T-helper 1 cell treated with Interleukin-12 subunit alpha and Interleukin-12 subunit beta and Interleukin-4 antibody, amounts not matched to agents 30 μg/mL and 1 μg/mL, for 36 hours (primary cell): ENCODE measurements at regions not wholly inside any gene's neighbourhood (a gene's known extent, or its start where the extent isn't known, plus 50 kb on each side); places are given as distances from the start of the nearest gene placed in this dataset.
"Not testable (repeated sequence)": the region's sequence is repeated elsewhere in the genome, so short reads cannot be mapped to it uniquely, and the experiment has no call there.

Experiments used
- H3K27ac Mint-ChIP-seq: one replicate; pipeline ENCODE4 v1.8.0; 2021; ENCODE audit warnings: mild to moderate bottlenecking, mixed read lengths
- H3K27me3 Mint-ChIP-seq: one replicate; pipeline ENCODE4 v1.8.0; 2021; ENCODE audit warnings: low read depth, mixed read lengths
- H3K36me3 Mint-ChIP-seq: one replicate; pipeline ENCODE4 v1.8.0; 2021; ENCODE audit warnings: low read depth, mixed read lengths
- H3K4me1 Mint-ChIP-seq: one replicate; pipeline ENCODE4 v1.8.0; 2021; ENCODE audit warnings: low read depth, mixed read lengths
- H3K4me3 Mint-ChIP-seq: one replicate; pipeline ENCODE4 v1.8.0; 2021; ENCODE audit warnings: mild to moderate bottlenecking, moderate library complexity, mixed read lengths
- H3K9me3 Mint-ChIP-seq: one replicate; pipeline ENCODE4 v1.8.0; 2021; ENCODE audit warnings: mixed read lengths

DNA sequence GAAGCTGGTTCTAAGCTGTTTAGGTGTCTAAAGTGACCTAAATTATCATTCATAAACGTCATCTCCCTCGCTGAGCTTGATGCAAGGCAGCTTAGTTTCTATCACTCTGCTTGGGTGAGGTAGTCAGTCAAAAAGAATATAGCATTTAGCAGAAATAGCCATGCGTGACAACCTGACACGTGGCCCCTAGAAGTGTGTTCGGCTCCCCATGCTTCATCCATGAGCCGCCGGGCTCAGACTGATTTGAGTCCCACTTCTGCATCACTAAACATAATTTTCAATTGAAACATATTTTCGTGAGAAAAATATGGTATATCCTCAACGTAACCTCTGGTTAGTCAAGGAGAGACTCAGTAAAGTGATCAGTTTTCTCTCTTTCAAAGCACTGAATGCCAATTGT lies 459.8 kb downstream of the IRS2 start:
- no peaks in the 10 kb centered on the region for H3K9me3 Mint-ChIP-seq
- H3K4me3 Mint-ChIP-seq, result no peak overlapping the region
- no peaks in the 10 kb centered on the region for H3K4me1 Mint-ChIP-seq
- H3K36me3 Mint-ChIP-seq, result no peaks in the 10 kb centered on the region
- no peak overlapping the region for H3K27ac Mint-ChIP-seq
- H3K27me3 Mint-ChIP-seq, result no peaks in the 10 kb centered on the region

DNA sequence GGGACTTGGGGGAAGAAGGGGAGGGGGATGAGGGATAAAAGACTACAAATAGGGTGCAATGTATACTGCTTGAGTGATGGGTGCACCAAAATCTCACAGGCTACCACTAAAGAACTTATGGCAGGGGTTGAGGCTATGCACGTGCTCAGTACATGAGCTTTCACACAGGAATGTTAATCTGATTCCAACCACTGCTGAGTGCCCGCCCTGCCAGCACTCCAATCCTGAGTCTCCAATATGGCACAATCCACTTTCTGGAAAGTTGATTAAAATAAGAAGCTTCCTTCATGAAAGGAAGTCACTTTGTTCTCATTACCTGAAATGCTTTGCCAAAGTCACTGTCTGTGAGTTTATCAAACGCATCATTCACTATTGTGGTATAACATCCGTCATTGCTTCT lies 463.0 kb downstream of the IRS2 start:
- no peaks in the 10 kb centered on the region for H3K36me3 Mint-ChIP-seq
- H3K4me3 Mint-ChIP-seq, result no peak overlapping the region
- H3K9me3 Mint-ChIP-seq, result peaks cover 7% of the 10 kb centered on the region
- H3K27me3 Mint-ChIP-seq, result no peaks in the 10 kb centered on the region
- H3K4me1 Mint-ChIP-seq, result no peaks in the 10 kb centered on the region
- H3K27ac Mint-ChIP-seq, result no peak overlapping the region

DNA sequence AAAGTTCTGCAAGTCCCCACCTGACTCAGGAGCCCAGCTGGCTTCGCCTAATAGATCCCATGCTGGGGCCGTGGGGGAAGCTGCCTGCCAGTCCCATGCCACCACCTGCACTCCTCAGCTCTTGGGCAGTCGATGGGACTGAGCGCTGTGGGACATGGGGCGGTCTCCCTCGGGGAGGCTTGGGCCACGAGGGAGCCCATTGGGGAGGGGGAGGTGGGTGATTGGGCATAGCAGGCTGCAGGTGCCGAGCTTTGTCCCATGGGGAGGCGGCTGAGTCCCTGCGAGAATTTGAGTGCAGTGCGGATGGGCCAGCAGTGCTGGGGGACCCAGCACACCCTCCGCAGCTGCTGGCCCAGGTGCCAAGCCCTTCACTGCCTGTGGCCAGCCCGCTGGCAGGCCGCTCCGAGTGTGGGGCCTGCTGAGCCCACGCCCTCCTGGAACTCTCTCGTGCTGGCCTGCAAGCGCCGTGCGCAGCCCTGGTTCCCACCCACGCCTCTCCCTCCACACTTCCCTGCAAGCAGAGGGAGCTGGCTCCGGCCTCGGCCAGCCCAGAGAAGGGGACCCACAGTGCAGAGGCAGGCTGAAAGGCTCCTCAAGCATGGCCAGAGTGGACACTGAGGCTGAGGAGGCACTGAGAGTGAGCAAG lies 467.3 kb downstream of the IRS2 start:
- Mint-ChIP-seq H3K27me3 (no peaks in the 10 kb centered on the region), H3K4me3 (no peak overlapping the region), H3K9me3 (peaks cover 11% of the 10 kb centered on the region), H3K36me3 (no peaks in the 10 kb centered on the region), H3K4me1 (no peaks in the 10 kb centered on the region), H3K27ac (no peak overlapping the region)

DNA sequence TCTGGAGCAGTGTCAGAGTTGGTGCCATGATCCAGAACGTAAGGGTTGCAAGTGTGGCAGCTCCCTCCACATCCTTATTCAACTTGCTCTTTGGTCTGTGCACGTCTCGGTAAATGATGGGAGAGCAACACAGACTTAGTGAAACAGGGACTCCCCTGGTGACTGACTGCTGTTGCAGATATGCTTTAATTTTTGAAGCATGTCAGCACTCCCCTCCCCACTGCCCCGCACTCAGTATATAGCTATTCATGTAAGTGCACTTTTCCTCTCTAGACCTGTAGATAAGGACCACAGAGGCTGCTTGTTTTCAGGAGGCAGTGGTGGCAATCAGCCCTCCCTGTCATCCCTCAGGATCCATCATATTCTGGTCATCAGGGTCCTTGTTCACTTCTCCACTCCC lies 470.9 kb downstream of the IRS2 start:
- H3K36me3 Mint-ChIP-seq, result no peaks in the 10 kb centered on the region
- H3K27ac Mint-ChIP-seq, result no peak overlapping the region
- H3K27me3 Mint-ChIP-seq, result no peaks in the 10 kb centered on the region
- no peaks in the 10 kb centered on the region for H3K4me1 Mint-ChIP-seq
- H3K4me3 Mint-ChIP-seq, result no peak overlapping the region
- peaks cover 11% of the 10 kb centered on the region for H3K9me3 Mint-ChIP-seq

DNA sequence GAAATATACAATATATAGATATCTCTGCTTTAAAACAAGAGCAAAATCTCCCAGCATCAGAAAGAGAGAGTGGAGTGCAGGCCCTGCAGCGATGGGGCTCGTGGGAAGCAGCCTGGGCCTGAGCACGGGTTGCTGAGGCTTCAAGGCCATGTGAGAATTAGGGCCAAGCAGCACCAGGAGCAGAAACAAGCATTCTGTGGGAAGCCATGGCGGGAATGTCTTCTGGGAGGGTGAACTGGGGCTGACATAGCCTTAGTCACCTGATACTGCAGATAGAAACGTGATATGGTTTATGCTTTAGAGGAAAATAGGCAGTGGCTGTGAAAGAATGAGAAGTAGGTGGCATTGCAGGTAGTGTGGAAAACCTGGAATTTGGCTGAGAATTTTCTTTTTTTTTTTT lies 472.3 kb downstream of the IRS2 start:
- no peak overlapping the region for H3K4me3 Mint-ChIP-seq
- H3K27me3 Mint-ChIP-seq, result no peaks in the 10 kb centered on the region

DNA sequence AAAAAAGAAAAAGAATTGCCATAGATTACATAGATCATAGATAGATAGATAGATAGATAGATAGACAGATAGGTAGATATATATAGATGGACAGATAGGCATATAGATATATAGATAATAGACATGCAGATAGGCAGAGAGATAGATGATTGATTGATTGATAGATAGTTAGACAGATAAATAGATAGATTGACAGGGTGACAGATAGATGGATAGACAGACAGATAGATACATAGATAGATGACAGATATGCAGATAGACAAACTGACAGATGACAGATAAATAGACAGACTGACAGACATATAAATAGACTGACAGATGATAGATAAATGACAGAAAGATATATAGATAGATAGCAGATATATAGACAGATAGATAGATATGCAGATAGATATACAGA lies 474.0 kb downstream of the IRS2 start:
- Mint-ChIP-seq H3K27me3 (no peaks in the 10 kb centered on the region), H3K4me3 (no peak overlapping the region), H3K27ac (no peak overlapping the region), H3K4me1 (no peaks in the 10 kb centered on the region), H3K36me3 (no peaks in the 10 kb centered on the region), H3K9me3 (peaks cover 4% of the 10 kb centered on the region)

More for the DNA sequence above, 472.3 kb downstream of the IRS2 start:
- Mint-ChIP-seq H3K36me3 (no peaks in the 10 kb centered on the region), H3K4me1 (no peaks in the 10 kb centered on the region), H3K27ac (no peak overlapping the region), H3K9me3 (peaks cover 4% of the 10 kb centered on the region)

DNA sequence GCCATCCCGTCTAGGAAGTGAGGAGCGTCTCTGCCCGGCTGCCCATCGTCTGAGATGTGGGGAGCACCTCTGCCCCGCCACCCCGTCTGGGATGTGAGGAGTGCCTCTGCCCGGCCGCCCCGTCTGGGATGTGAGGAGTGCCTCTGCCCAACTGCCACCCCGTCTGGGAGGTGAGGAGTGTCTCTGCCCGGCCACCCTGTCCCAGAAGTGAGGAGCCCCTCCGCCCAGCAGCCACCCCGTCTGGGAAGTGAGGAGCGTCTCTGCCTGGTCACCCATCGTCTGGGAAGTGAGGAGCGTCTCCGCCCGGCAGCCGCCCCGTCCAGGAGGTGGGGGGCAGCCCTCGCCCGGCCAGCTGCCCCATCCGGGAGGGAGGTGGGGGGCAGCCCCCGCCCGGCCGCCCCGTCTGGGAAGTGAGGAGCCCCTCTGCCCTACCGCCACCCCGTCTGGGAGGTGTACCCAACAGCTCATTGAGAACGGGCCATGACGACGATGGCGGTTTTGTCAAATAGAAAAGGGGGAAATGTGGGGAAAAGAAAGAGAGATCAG lies 474.9 kb downstream of the IRS2 start:
- H3K27me3 Mint-ChIP-seq, H3K27ac Mint-ChIP-seq, H3K4me1 Mint-ChIP-seq, H3K9me3 Mint-ChIP-seq, H3K4me3 Mint-ChIP-seq, H3K36me3 Mint-ChIP-seq: not testable (repeated sequence)

DNA sequence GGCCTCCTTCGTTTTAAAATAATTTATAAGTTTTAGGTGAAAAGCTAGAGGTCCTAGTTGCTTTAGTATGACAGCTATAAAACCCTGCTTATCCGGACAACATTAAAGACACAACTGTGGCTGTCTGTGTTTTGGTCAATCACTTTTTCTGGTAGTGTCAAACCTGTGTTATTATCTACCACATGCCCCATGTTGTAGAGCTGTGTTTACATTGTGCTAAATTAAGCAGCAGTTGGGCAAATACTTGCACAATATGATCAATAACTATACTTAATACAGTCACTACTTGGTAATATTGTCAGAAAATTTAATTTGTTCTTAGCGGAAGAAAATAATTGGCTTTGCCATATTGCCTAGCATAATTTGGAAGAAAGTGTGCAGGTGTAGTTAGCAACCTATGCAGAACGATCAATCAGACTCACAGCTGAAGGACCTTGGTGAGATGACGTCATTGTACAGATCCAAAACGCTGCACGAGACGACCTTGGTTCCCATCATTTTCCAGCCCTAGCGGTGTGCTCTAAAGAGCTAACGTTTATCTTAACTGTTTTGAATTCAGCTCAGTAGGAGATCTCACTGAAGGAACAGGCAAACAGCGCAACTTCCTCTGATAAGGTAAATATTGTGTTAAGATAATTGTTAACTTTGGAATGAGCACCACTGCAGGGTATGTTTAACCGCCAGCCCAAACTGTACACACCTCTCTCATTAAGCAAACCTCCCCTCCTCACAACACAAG lies 476.6 kb downstream of the IRS2 start:
- H3K27me3 Mint-ChIP-seq, result no peaks in the 10 kb centered on the region
- H3K9me3 Mint-ChIP-seq, result no peaks in the 10 kb centered on the region
- no peak overlapping the region for H3K27ac Mint-ChIP-seq
- no peaks in the 10 kb centered on the region for H3K36me3 Mint-ChIP-seq
- no peak overlapping the region for H3K4me3 Mint-ChIP-seq
- no peaks in the 10 kb centered on the region for H3K4me1 Mint-ChIP-seq

DNA sequence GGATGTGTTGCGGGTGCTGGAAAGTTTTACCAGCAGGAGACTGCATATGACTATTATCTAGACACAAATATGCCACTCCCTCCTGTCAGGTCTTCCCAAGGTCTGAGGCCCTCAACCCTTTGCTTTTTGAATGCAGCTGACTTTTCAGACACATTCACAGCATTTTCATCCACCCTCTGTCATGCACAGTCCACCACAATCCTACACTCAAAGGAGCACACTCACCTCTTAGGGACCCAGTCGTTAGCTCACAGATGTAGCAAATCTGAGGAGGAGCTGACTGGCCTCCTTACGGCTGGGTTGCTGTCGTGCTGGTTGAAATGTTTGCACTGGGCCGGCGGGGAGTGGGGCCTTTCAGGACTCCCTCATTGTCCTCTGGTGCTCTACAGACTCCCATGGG lies 479.4 kb downstream of the IRS2 start:
- H3K4me1 Mint-ChIP-seq, result no peaks in the 10 kb centered on the region
- no peak overlapping the region for H3K27ac Mint-ChIP-seq
- no peaks in the 10 kb centered on the region for H3K9me3 Mint-ChIP-seq
- H3K27me3 Mint-ChIP-seq, result no peaks in the 10 kb centered on the region
- no peak overlapping the region for H3K4me3 Mint-ChIP-seq
- no peaks in the 10 kb centered on the region for H3K36me3 Mint-ChIP-seq

DNA sequence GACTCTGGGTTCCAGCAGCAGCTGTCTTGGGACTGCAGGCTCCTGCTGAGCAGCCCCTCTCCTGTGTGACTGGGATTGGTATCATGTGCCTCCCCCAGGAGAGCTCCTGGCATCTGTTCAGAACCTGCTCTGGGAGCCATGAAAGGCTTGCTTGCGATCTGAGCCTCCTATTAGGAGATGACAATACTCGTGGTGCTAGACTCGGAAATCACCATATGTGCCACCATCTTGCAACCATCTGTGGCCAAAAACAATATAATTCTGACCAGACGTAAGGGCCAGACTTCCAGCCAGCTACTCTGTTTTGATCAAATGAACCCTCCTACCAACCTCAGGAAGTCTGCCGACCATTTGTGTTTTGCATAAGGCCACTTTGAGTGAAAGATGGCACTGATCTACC lies 484.7 kb downstream of the IRS2 start:
- no peak overlapping the region for H3K4me3 Mint-ChIP-seq
- no peak overlapping the region for H3K27ac Mint-ChIP-seq
- H3K36me3 Mint-ChIP-seq, result no peaks in the 10 kb centered on the region
- H3K4me1 Mint-ChIP-seq, result no peaks in the 10 kb centered on the region
- H3K27me3 Mint-ChIP-seq, result no peaks in the 10 kb centered on the region
- no peaks in the 10 kb centered on the region for H3K9me3 Mint-ChIP-seq

DNA sequence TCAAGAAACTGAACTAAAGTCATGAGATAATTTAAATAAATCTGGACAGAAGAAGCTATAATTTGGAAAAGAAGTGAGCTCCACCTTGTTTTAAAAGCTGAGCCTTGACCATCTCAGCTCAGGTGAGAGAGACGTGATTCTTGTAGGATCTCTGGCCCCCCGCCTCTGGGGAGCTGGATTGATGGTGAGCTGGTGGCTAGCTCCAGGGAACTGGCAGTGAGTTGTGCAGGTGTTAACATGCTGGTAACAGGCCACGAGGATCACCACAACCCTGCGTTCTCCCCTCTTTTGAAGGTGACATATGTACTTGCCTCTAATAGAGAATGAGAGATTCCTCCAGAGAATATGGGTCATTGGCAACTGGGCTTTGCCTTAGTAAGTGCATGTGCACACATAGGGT lies 485.1 kb downstream of the IRS2 start:
- H3K4me3 Mint-ChIP-seq, result no peak overlapping the region
- no peaks in the 10 kb centered on the region for H3K4me1 Mint-ChIP-seq
- no peaks in the 10 kb centered on the region for H3K36me3 Mint-ChIP-seq
- no peak overlapping the region for H3K27ac Mint-ChIP-seq
- no peaks in the 10 kb centered on the region for H3K27me3 Mint-ChIP-seq
- H3K9me3 Mint-ChIP-seq, result no peaks in the 10 kb centered on the region

DNA sequence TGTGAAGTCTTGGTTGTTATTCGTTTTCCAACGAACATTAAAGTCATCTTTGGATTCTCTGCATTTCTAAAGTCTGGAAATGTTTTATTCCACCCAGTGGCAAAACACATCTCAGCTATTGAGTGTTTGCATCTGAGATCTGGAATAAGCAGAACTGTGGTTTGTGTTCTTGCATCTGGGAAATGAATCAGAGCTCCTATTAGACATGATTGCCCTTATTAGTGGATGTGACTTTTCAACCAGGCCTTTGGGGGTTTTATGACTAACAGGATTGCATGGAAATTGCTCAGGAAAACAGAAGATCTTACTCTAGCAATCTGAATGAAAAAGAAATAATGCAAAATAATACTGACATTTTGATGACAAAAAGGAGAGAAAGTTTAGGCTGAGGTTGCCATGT lies 488.8 kb downstream of the IRS2 start:
- no peak overlapping the region for H3K4me3 Mint-ChIP-seq
- H3K4me1 Mint-ChIP-seq, result no peaks in the 10 kb centered on the region
- no peaks in the 10 kb centered on the region for H3K36me3 Mint-ChIP-seq
- no peak overlapping the region for H3K27ac Mint-ChIP-seq
- peaks cover 7% of the 10 kb centered on the region for H3K9me3 Mint-ChIP-seq
- H3K27me3 Mint-ChIP-seq, result no peaks in the 10 kb centered on the region

DNA sequence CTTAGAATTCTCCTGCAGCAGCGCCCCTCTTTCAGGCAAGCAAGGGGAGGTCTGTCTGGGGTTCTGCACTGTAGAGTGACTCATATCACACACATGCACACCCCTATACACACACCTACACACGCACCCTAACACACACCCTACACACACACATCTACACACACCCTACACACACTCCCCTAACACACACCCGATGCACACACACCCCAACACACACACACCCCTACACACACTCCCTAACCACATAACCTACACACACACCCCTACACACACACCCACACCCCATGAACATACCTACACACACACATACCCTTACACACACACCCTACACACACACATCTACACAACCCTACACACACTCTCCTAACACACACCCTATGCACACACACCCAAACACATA lies 493.2 kb downstream of the IRS2 start:
- Mint-ChIP-seq H3K27ac (no peak overlapping the region), H3K27me3 (no peaks in the 10 kb centered on the region), H3K4me1 (no peaks in the 10 kb centered on the region), H3K9me3 (peaks cover 7% of the 10 kb centered on the region), H3K36me3 (no peaks in the 10 kb centered on the region), H3K4me3 (no peak overlapping the region)

DNA sequence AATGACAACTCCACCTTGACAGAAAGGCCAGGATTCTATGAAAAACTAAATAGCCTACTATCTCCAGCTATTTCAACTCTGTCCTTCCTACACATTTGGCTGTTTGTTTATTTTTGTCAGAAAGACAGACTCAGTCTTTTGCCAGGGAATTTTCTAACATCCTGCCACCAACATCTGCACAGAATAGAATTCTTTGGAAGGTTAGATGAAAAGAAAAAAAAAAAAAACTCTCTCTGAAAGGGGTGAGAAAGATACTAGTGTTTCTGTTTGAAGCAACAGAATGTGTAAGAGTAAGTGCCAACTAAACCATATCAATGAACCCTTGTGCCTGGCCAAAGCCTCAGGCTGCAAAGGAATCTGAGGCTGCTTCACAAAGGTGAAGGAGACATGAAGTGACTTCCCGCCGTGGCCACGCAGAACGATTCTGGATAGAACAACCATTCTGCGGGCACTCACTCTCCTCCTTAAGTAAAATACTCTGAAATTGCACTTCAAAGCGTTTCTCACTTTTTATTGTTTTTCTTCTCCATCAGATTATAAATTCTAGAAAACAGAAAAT lies 498.2 kb downstream of the IRS2 start:
- no peaks in the 10 kb centered on the region for H3K36me3 Mint-ChIP-seq
- no peak overlapping the region for H3K4me3 Mint-ChIP-seq
- no peak overlapping the region for H3K27ac Mint-ChIP-seq
- H3K9me3 Mint-ChIP-seq, result no peaks in the 10 kb centered on the region
- H3K4me1 Mint-ChIP-seq, result no peaks in the 10 kb centered on the region
- no peaks in the 10 kb centered on the region for H3K27me3 Mint-ChIP-seq

DNA sequence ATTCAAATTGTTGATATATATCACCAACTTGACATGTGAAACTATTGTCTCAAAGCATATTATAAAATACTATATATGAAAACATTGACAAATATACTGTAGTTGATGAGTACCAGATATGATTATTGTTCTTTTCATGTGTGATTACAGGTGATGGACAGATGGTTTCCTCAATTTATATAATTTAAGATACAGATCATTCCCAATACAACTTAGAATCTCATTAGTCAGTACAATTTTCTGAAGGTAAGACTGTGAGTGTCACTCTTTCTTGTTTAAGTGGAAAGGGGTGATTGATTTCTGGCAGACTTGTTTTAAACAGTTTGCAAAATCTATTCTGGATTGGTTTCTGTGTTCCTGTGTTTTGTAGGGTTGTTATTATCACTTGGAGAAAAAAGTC lies 498.8 kb downstream of the IRS2 start:
- Mint-ChIP-seq H3K4me1 (no peaks in the 10 kb centered on the region), H3K36me3 (no peaks in the 10 kb centered on the region), H3K27me3 (no peaks in the 10 kb centered on the region), H3K27ac (no peak overlapping the region), H3K9me3 (no peaks in the 10 kb centered on the region), H3K4me3 (no peak overlapping the region)
